ENCODE measurements at regions not wholly inside any gene's neighbourhood (a gene's known extent, or its start where the extent isn't known, plus 50 kb on each side); places are given as distances from the start of the nearest gene placed in this dataset.

- no TSS peak for BruUV-seq (replicated peaks)
- CTCF ChIA-PET: no interaction called here
- Mint-ChIP-seq H3K27ac (ENCODE audit: low read depth, unreplicated experiment) (no peak overlapping the region), H3K27me3 (ENCODE audit: insufficient read depth, unreplicated experiment) (no peaks in the 10 kb centered on the region), H3K36me3 (ENCODE audit: insufficient read depth, unreplicated experiment) (no peaks in the 10 kb centered on the region), H3K4me1 (ENCODE audit: insufficient read depth, unreplicated experiment) (no peaks in the 10 kb centered on the region), H3K4me3 (ENCODE audit: unreplicated experiment) (no peak overlapping the region), H3K9me3 (ENCODE audit: unreplicated experiment) (no peaks in the 10 kb centered on the region)
- POLR2A ChIA-PET: no interaction called here
- TF ChIP-seq, protein P1, sequence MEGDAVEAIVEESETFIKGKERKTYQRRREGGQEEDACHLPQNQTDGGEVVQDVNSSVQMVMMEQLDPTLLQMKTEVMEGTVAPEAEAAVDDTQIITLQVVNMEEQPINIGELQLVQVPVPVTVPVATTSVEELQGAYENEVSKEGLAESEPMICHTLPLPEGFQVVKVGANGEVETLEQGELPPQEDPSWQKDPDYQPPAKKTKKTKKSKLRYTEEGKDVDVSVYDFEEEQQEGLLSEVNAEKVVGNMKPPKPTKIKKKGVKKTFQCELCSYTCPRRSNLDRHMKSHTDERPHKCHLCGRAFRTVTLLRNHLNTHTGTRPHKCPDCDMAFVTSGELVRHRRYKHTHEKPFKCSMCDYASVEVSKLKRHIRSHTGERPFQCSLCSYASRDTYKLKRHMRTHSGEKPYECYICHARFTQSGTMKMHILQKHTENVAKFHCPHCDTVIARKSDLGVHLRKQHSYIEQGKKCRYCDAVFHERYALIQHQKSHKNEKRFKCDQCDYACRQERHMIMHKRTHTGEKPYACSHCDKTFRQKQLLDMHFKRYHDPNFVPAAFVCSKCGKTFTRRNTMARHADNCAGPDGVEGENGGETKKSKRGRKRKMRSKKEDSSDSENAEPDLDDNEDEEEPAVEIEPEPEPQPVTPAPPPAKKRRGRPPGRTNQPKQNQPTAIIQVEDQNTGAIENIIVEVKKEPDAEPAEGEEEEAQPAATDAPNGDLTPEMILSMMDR (IDR thresholded peaks at IDR 0.05; ENCODE audit: unreplicated experiment): no peak
- intact Hi-C loops (cut with micrococcal nuclease): no loop called here
- no peak for DNase-seq (ENCODE audit: unreplicated experiment)
Measured at GRCh38 chr7:46035166-46035565, 114.1 kb upstream of the IGFBP3 start.

DNA sequence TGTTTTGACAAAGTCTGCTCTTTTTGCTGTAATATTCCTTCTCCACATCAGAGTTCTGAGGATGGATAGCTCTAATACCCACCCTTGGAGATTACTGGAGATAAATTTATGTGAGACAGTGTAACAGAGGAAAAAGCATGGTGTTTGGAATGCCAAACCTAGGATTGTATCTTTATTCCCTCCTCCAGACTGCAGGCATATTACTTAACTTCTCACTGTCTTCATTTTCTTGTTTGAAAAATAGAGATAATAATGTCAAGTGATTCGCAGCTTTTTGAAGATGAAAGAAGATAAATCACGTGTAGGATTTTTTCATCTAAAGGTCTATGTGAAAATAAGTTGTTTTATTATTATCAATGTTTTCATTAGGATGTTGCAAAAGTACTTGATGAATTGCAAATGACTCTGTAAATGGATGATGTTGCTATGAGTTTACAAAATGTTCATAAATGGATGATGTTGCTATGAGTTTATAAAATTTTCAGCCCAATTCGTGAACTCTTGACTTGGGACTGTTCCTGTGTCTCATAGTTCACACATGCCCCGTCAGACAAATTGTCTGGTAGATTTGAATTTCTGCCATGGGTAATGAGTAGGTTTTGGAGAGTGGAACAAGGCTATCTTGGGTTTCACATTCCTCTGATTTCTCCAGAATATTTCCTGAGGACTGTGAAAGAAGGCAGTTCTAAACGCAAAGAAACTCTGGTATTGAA is 113.1 kb upstream of the IGFBP3 start:
- TF ChIP-seq, protein P1 (IDR thresholded peaks at IDR 0.05; ENCODE audit: unreplicated experiment): no peak
- POLR2A ChIA-PET: no interaction called here
- CTCF ChIA-PET: no interaction called here
- no TSS peak for BruUV-seq (replicated peaks)
- Mint-ChIP-seq H3K27ac (ENCODE audit: low read depth, unreplicated experiment) (no peak overlapping the region), H3K9me3 (ENCODE audit: unreplicated experiment) (no peaks in the 10 kb centered on the region), H3K27me3 (ENCODE audit: insufficient read depth, unreplicated experiment) (no peaks in the 10 kb centered on the region), H3K4me3 (ENCODE audit: unreplicated experiment) (no peak overlapping the region), H3K36me3 (ENCODE audit: insufficient read depth, unreplicated experiment) (no peaks in the 10 kb centered on the region), H3K4me1 (ENCODE audit: insufficient read depth, unreplicated experiment) (no peaks in the 10 kb centered on the region)
- peak; percentile 25 for DNase-seq (ENCODE audit: unreplicated experiment)
- intact Hi-C loops (cut with micrococcal nuclease): no loop called here

- intact Hi-C loops (cut with micrococcal nuclease): no loop called here
- ChIA-PET POLR2A (no interaction called here), CTCF (no interaction called here)
- H3K27me3 Mint-ChIP-seq (ENCODE audit: insufficient read depth, unreplicated experiment): no peaks in the 10 kb centered on the region
- TF ChIP-seq, protein P1 (IDR thresholded peaks at IDR 0.05; ENCODE audit: unreplicated experiment): no peak
- DNase-seq (ENCODE audit: unreplicated experiment): no peak
- no peak overlapping the region for H3K27ac Mint-ChIP-seq (ENCODE audit: low read depth, unreplicated experiment)
- H3K4me1 Mint-ChIP-seq (ENCODE audit: insufficient read depth, unreplicated experiment): no peaks in the 10 kb centered on the region
- no peak overlapping the region for H3K4me3 Mint-ChIP-seq (ENCODE audit: unreplicated experiment)
- no peaks in the 10 kb centered on the region for H3K9me3 Mint-ChIP-seq (ENCODE audit: unreplicated experiment)
- no TSS peak for BruUV-seq (replicated peaks)
- H3K36me3 Mint-ChIP-seq (ENCODE audit: insufficient read depth, unreplicated experiment): no peaks in the 10 kb centered on the region
Measured at GRCh38 chr7:46033592-46033991, 112.5 kb upstream of the IGFBP3 start.

- ChIA-PET CTCF (no interaction called here), POLR2A (no interaction called here)
- intact Hi-C loops (cut with micrococcal nuclease): no loop called here
- Mint-ChIP-seq H3K9me3 (ENCODE audit: unreplicated experiment) (no peaks in the 10 kb centered on the region), H3K27ac (ENCODE audit: low read depth, unreplicated experiment) (no peak overlapping the region), H3K27me3 (ENCODE audit: insufficient read depth, unreplicated experiment) (no peaks in the 10 kb centered on the region), H3K4me1 (ENCODE audit: insufficient read depth, unreplicated experiment) (no peaks in the 10 kb centered on the region), H3K36me3 (ENCODE audit: insufficient read depth, unreplicated experiment) (no peaks in the 10 kb centered on the region), H3K4me3 (ENCODE audit: unreplicated experiment) (no peak overlapping the region)
- no TSS peak for BruUV-seq (replicated peaks)
- DNase-seq (ENCODE audit: unreplicated experiment): peak; percentile 72
- TF ChIP-seq, protein P1 (IDR thresholded peaks at IDR 0.05; ENCODE audit: unreplicated experiment): no peak
Measured at GRCh38 chr7:46032942-46033341, 111.9 kb upstream of the IGFBP3 start.
